ENCODE measurements at regions not wholly inside any gene's neighbourhood (a gene's known extent, or its start where the extent isn't known, plus 50 kb on each side); places are given as distances from the start of the nearest gene placed in this dataset.

- H3K4me3 ChIP-seq (ENCODE audit: low read depth, low read length) = no peak overlapping the region
Observed at GRCh38 chr22:48850658-48851287, 976.9 kb downstream of the BRD1 start.

DNA sequence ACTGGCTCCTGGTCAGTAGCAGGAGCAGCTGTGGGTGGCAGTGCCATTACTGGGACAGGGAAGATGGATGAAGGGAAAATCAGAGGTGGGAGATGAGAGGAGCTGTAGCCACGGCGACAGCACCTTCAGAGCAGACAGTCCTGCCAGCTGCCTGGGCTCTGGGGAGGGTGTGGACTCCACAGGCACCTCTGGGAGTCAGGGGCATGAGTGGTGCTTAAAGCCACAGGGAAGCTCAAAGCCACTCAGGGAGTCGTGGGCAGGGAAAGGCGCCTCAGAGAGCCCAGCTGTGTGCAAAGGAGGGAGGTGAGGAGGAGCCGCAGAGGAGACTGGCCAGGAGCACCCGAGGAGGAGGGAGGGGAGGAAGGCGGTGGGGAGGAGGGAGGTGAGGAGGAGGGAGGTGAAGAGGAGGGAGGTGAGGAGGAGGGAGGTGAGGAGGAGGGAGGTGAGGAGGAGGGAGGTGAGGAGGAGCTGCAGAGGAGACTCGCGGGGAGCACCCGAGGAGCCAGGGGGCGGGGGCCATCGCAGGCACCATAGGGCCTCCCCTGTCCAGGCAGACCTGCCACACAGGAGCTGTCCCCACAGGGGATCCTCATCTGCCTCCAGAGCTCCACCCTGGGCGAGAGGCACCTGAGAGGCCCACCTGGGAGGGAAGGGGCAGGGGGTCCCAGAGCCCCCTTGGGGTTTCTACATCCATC lies 977.6 kb downstream of the BRD1 start:
- no peak overlapping the region for H3K4me3 ChIP-seq (ENCODE audit: low read depth, low read length)

DNA sequence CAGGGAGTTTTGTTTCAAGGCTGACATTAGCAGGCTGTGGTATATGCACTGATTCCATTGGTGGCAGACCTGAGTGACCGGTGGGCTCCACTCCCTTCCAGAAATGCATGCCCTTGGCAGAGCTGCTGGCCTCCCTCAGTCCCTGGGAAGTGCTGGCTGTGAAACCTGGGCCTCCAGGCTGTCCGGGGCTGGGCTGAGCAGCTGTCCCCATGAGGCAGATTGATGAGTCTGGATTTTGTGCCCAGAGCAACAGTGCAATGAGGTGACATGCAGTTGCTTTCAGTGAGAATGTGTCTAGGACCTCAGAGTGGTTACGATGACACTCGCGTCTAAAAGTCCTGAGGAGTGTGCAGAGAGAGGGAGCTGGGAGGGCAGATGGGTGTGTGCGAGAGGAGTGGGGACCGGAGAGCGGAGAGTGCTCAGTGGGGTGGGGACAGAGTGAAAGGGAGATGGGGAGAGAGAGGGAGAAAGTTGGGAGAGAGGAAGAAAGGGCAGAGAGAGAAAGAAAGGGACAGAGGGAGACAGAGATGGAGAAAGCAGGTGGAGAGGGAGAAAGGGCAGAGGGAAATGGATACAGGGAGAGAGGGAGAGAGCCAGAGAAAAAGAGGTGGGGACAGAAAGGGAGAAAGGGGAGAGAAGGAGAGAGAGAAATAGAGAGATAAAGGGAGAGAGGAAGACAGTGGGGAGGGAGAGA lies 978.3 kb downstream of the BRD1 start:
- no peak overlapping the region for H3K4me3 ChIP-seq (ENCODE audit: low read depth, low read length)

- H3K4me3 ChIP-seq (ENCODE audit: low read depth, low read length) = no peak overlapping the region
Observed at GRCh38 chr22:48846200-48846599, 981.5 kb downstream of the BRD1 start.

DNA sequence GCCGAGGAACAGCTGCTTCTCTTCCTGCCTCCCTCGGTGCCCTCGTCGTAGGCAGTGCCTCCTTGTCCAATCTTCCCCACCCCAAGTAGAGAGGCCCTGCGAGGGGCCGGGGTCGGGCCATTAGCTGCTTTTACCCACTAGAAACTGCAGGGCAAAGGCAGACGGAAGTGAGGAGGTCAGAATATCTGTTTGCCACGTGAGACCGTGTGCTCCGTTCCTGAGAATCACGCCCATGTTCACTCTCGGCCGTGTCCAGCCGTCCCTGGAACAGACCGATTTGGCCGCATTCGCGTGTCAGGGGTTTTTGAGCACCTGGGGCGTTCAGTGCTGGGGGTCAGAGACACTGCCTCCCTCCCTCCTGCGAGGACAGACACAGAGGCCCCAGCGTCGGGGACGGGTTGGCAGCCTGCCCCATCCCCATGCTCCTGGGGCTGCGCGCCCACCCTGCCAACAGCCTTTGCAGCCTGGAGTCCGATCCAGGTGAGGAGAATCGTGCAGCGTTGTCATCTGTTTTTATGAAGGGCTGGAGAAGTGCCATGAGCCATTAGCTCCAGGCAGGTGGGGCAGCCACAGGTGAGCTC lies 982.2 kb downstream of the BRD1 start:
- no peak overlapping the region for H3K4me3 ChIP-seq (ENCODE audit: low read depth, low read length)

- H3K4me3 ChIP-seq (ENCODE audit: low read depth, low read length) = no peak overlapping the region
Observed at GRCh38 chr22:48844056-48844675, 983.5 kb downstream of the BRD1 start.

GRCh38 chr22:48843640-48844039 lies 984.0 kb downstream of the BRD1 start:
- no peak overlapping the region for H3K4me3 ChIP-seq (ENCODE audit: low read depth, low read length)

- no peak overlapping the region for H3K4me3 ChIP-seq (ENCODE audit: low read depth, low read length)
Observed at GRCh38 chr22:48842976-48843375, 984.7 kb downstream of the BRD1 start.

DNA sequence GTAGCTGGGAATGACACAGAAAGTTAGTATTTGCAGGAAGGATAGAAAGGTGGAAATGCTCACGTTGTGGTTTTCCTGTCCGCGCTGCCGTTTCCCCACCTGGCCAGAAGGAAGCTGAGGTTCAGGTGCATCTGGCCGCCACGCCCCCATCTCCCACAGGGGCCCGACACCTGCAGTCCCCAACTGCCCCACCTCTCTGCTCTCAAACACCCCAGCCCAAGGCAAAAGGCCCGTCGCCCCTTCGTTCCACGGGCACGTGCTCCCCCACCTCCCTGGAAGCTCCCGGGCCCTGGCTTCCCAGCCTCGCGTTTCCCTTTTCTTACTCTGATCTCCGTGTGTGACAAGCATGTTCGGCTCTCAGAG lies 985.1 kb downstream of the BRD1 start:
- H3K4me3 ChIP-seq (ENCODE audit: low read depth, low read length) = no peak overlapping the region

GRCh38 chr22:48841881-48842582 lies 985.6 kb downstream of the BRD1 start:
- H3K4me3 ChIP-seq (ENCODE audit: low read depth, low read length) = no peak overlapping the region

DNA sequence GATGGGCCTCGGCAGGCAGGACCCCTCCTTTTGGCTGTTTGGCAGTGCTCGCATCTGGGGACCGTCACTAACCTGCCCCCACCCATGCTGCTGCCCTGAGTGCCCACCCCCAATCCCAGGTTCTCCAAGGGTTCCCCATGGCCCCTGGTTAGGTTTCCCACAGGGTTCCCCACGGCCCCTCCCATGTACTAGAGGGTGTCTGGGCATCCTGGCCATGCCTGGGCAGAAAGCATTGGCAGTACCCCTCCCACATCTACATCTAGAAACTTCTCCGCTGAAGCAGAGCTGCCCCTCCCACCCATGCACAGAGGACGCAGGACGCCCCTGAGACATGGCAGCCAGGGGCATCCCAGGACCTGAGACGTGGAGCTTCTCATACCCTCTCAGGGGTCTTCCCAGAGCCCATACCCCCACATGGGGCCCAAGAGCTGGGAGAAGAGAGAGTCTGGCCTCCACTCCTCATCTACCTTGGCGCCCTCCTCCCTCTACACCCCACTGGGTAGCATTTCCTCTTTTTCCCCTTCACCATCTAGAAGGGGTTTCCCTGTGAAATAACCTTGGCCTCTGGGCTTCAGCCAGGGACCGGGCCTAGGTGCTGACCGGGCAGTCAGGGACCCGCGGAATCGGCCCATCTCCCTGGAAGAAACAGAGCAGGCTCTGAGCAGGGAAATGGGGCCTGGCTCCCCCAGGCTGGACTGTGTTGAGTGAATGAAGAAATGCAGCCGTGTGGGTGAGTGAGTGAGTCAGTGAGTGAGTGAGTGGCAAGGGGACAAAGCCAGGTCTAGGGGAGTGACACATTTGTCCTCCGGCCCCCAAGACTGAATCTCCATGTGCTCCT lies 987.3 kb downstream of the BRD1 start:
- no peak overlapping the region for H3K4me3 ChIP-seq (ENCODE audit: low read depth, low read length)

- no peak overlapping the region for H3K4me3 ChIP-seq (ENCODE audit: low read depth, low read length)
Observed at GRCh38 chr22:48838846-48839730, 988.6 kb downstream of the BRD1 start.

DNA sequence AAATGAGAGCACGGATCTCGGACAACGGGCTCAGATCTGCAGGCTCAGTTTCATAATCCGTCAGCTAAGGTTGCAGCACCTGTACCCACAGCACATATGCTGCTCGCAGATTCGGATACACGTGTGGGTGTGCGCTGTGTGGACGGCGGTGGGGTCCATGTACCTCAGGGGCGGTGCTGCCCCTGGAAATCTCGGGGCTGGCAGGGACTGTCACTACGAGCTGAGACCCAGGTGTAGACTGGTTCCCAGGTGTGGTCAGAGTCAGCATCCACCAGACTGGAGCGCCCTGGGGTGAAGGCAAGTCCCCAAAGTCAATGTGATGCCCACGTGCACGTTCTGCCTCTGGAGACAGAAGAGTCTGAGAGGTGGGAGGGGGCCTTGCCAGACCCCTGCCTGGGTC lies 989.3 kb downstream of the BRD1 start:
- no peak overlapping the region for H3K4me3 ChIP-seq (ENCODE audit: low read depth, low read length)

- H3K4me3 ChIP-seq (ENCODE audit: low read depth, low read length) = no peak overlapping the region
Observed at GRCh38 chr22:48837341-48837935, 990.2 kb downstream of the BRD1 start.

DNA sequence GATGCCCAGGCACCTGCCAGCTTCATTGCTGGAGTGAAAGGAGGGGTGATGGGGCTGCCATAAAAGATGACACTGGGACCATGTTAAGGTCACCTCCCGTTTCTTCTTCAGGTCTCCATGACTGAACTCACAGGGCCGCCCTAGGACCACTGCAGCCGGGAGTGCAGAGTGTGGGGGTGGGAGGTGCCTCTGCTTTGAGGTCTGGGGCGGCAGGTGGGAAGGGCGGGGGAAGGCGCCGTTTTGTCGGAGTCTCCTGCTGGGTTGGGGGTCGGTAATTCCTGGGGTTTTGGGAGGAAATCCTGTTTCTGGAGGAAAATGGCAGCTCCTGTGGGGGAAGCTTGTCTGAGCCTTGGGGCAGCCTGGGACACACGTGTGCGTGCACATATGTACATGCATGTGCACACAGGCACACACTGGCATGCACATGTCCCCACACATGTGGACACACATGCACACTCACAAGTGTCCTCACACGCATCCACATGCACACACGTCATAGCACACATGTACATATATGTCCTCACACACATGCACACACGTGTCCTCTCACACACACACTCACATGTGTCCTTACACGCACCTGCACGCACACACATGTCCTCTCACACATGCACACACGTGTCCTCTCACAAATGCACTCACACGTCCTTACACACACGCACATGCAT lies 990.9 kb downstream of the BRD1 start:
- H3K4me3 ChIP-seq (ENCODE audit: low read depth, low read length) = no peak overlapping the region

- no peak overlapping the region for H3K4me3 ChIP-seq (ENCODE audit: low read depth, low read length)
Observed at GRCh38 chr22:48835857-48836672, 991.6 kb downstream of the BRD1 start.

DNA sequence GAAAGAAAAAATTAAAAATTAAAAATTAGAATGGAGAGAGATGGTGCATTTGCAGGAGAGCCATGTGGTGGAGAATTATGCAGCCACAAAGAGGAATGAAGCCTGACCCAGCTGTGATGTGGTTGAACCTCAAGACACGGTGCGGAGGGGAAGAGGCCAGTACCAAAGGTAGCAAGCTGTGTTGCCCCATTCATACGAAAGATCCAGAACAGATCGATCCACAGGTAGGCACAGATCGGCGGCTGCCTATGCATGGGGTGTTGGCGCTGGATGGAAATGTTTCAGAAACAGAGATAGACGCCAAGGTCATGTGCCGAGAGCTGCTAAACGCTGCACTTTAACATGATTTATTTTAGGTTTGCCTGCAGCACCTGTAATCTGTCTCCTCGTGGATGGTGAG lies 992.3 kb downstream of the BRD1 start:
- no peak overlapping the region for H3K4me3 ChIP-seq (ENCODE audit: low read depth, low read length)
